ENCODE measurements at regions not wholly inside any gene's neighbourhood (a gene's known extent, or its start where the extent isn't known, plus 50 kb on each side); places are given as distances from the start of the nearest gene placed in this dataset.

DNA sequence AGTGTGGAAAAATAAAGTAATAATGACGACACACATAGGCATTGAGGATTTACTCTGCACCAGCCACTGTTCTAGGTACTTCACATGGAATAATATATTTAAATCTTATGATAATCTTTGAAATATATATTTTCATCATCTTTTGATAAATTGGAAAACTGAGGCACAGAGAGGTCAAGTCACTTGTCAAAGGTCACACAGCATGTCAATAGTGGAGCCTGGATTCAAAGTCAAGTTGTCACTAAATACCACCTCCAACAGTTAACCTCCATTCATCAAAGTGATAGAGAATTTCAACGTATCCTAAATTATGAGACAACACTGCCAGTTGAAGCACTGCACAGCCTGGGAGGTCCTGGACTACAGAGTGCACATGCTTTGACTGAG is 121.7 kb downstream of the IRX5 start:
- TF ChIP-seq, protein P1, sequence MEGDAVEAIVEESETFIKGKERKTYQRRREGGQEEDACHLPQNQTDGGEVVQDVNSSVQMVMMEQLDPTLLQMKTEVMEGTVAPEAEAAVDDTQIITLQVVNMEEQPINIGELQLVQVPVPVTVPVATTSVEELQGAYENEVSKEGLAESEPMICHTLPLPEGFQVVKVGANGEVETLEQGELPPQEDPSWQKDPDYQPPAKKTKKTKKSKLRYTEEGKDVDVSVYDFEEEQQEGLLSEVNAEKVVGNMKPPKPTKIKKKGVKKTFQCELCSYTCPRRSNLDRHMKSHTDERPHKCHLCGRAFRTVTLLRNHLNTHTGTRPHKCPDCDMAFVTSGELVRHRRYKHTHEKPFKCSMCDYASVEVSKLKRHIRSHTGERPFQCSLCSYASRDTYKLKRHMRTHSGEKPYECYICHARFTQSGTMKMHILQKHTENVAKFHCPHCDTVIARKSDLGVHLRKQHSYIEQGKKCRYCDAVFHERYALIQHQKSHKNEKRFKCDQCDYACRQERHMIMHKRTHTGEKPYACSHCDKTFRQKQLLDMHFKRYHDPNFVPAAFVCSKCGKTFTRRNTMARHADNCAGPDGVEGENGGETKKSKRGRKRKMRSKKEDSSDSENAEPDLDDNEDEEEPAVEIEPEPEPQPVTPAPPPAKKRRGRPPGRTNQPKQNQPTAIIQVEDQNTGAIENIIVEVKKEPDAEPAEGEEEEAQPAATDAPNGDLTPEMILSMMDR (IDR thresholded peaks at IDR 0.05; ENCODE audit: insufficient read depth, low read length, poor library complexity, severe bottlenecking) = no peak
- H3K27me3 ChIP-seq (replicated peaks; ENCODE audit: control insufficient read depth, insufficient read depth, low read length) = no peaks in the 10 kb centered on the region; the same call in 1 of the 2 replicates

DNA sequence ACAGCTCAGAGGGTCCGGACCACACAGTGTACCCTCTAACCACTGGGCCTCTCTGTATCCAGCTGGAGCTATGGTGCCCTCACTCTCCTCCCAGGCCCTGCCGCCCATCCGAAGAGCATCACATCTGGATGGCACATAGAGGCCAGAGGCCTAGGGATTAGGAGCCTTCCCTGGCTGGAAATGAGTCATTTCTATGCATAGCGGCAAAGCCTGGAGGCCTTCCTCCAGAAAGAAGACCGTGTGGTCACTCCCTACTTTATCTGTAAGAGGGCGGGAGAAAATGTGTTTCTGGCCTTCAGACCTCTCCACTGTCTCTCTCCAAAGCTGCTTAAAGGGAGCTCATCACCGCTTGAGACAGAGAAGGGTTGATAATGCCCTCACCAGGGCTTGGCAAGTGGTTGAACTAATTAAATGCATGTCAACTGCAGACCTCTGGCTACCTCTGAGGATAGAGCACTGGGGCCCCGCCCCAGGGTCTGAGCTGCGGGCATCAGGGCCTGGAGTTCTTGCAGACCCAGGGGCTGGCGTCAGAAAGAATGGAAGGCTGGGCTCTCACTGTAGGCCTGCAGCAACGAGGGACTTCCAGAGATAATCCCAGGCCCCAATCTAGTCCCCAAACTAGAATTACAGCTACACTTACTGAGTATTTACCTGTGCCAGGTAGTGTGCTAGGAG is 122.2 kb downstream of the IRX5 start:
- no peak for DNase-seq (ENCODE audit: extremely low read depth, insufficient read length)
- no peak overlapping the region for H3K4me3 ChIP-seq (replicated peaks; ENCODE audit: low read depth, low read length)
- TF ChIP-seq, protein P1 (IDR thresholded peaks at IDR 0.05; ENCODE audit: insufficient read depth, low read length, poor library complexity, severe bottlenecking) = no peak
- no peaks in the 10 kb centered on the region; the same call in 1 of the 2 replicates for H3K27me3 ChIP-seq (replicated peaks; ENCODE audit: control insufficient read depth, insufficient read depth, low read length)
- H3K36me3 ChIP-seq (ENCODE audit: control insufficient read depth, insufficient read depth, low read length) = no peaks in the 10 kb centered on the region

More for the DNA sequence above, 121.7 kb downstream of the IRX5 start:
- Histone ChIP-seq H3K36me3 (ENCODE audit: control insufficient read depth, insufficient read depth, low read length) (no peaks in the 10 kb centered on the region), H3K4me3 (replicated peaks; ENCODE audit: low read depth, low read length) (no peak overlapping the region)
- no peak for DNase-seq (ENCODE audit: extremely low read depth, insufficient read length)

DNA sequence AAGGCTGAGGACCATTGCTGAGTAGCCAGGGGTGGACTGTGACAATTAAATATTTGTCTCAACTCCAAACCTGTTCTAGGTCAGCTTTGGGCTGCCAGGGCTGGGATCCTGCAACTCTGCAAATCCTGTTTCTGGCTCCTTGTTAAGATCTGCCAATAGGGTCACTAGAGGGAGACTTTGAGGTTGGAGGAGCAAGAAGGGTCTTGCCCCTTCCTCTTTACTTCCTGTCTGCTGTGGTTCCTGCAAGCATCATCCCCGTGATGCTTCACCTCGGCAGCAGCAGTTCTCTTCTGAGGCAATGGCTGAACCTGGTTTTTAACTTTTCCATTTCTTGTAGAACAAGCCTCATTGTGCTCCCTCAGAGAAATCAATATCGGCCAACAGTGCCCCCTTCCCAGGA is 124.6 kb downstream of the IRX5 start:
- TF ChIP-seq, protein P1 (IDR thresholded peaks at IDR 0.05; ENCODE audit: insufficient read depth, low read length, poor library complexity, severe bottlenecking) = no peak
- DNase-seq (ENCODE audit: extremely low read depth, insufficient read length) = no peak
- Histone ChIP-seq H3K27me3 (replicated peaks; ENCODE audit: control insufficient read depth, insufficient read depth, low read length) (no peaks in the 10 kb centered on the region; the same call in none of the 2 replicates), H3K36me3 (ENCODE audit: control insufficient read depth, insufficient read depth, low read length) (no peaks in the 10 kb centered on the region), H3K4me3 (replicated peaks; ENCODE audit: low read depth, low read length) (no peak overlapping the region)

DNA sequence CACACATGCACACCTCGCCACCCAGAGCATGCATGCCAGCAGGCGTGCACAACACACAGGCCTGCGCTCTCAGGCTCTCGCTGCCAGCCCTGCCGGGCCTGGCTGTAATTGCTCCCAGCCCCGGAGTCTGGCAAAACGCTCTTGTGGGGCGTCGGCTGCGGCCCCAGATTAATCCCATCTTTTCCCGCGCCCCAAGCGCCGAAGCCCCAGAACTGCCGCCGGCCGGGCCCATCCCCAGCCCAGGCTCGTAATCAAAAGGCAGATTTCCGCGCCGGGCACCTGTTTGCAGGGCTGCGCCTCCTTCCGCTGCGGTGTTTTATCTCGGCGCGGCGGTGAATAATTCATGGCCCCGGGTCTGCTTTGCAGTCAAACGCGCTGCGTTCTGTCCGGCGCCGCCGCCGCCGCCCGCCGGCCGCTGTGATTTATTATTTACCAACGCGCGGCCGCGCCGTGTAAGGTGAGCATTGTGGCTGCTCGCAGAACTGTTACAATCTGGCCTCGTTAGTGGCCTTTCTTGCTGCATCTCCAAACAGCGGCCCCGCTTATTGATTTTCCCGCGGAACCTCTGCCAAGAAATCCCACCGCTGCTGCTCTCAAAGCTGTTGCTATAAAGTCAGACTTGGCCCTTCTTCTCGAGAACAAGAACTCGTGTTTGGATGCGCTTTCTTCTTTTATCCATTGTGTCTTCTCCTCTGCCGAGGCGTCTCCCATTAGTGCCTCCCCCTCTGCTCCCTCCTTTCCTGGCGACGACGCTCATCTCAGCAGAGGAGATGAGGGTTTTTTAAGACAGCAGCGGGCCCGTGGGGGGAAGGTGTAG is 126.1 kb downstream of the IRX5 start:
- DNase-seq (ENCODE audit: extremely low read depth, insufficient read length) = no peak
- no peak overlapping the region for H3K4me3 ChIP-seq (replicated peaks; ENCODE audit: low read depth, low read length)

DNA sequence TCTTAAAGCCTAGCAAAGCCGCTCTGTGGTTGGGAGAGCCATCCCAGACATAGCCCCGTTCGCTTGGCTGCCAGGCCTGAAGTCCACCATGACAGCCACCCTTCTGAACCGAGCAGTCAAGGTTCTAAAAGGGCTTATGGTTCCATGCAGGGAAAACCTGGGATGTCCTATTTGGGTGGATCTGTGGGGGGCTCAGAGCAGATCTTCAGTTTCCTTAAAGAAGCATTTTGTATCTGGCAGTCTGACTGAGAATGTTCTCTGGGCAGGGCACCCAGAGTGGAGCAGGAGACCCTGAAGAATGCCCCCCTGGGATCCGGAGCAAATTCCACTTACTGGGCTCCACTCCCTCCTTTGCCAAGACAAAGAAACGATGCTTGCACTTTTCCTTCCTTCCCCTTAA is 127.2 kb downstream of the IRX5 start:
- Histone ChIP-seq H3K36me3 (ENCODE audit: control insufficient read depth, insufficient read depth, low read length) (no peaks in the 10 kb centered on the region), H3K27me3 (replicated peaks; ENCODE audit: control insufficient read depth, insufficient read depth, low read length) (no peaks in the 10 kb centered on the region; the same call in none of the 2 replicates), H3K4me3 (replicated peaks; ENCODE audit: low read depth, low read length) (no peak overlapping the region)
- no peak for DNase-seq (ENCODE audit: extremely low read depth, insufficient read length)
- TF ChIP-seq, protein P1 (IDR thresholded peaks at IDR 0.05; ENCODE audit: insufficient read depth, low read length, poor library complexity, severe bottlenecking) = no peak

More for the DNA sequence above, 126.1 kb downstream of the IRX5 start:
- Histone ChIP-seq H3K27me3 (replicated peaks; ENCODE audit: control insufficient read depth, insufficient read depth, low read length) (no peaks in the 10 kb centered on the region; the same call in none of the 2 replicates), H3K36me3 (ENCODE audit: control insufficient read depth, insufficient read depth, low read length) (no peaks in the 10 kb centered on the region)
- TF ChIP-seq, protein P1 (IDR thresholded peaks at IDR 0.05; ENCODE audit: insufficient read depth, low read length, poor library complexity, severe bottlenecking) = no peak
